HFFc6 (cell line): ENCODE measurements at regions not wholly inside any gene's neighbourhood (a gene's known extent, or its start where the extent isn't known, plus 50 kb on each side); places are given as distances from the start of the nearest gene placed in this dataset.

Source experiments
- DNase-seq: peaks from one replicate; pipeline ENCODE4 v3.0.0-alpha.2; 2018
- H3K27ac Mint-ChIP-seq: 2 replicates; pipeline ENCODE4 v1.8.0; 2020; ENCODE audit warnings: mild to moderate bottlenecking, mixed read lengths
- H3K27me3 Mint-ChIP-seq: 2 replicates; pipeline ENCODE4 v1.8.0; 2021; ENCODE audit warnings: mild to moderate bottlenecking, moderate library complexity, mixed read lengths; ENCODE audit not compliant: insufficient read depth
- H3K36me3 Mint-ChIP-seq: 2 replicates; pipeline ENCODE4 v1.8.0; 2021; ENCODE audit warnings: low read depth, mixed read lengths
- H3K4me1 Mint-ChIP-seq: 2 replicates; pipeline ENCODE4 v1.8.0; 2020; ENCODE audit warnings: low read depth, mixed read lengths
- H3K4me3 Mint-ChIP-seq: 2 replicates; pipeline ENCODE4 v1.8.0; 2020; ENCODE audit warnings: mild to moderate bottlenecking, moderate library complexity, mixed read lengths
- H3K9me3 Mint-ChIP-seq: 2 replicates; pipeline ENCODE4 v1.8.0; 2020; ENCODE audit warnings: mild to moderate bottlenecking, mixed read lengths
- TF ChIP-seq, protein P1 (sequence below): fragments of 200-600 bp; sonication (generic); IDR thresholded peaks from 2 replicates; pipeline ENCODE4 v1.5.0; 2021; ENCODE audit warnings: antibody characterized with exemption, mild to moderate bottlenecking

DNA sequence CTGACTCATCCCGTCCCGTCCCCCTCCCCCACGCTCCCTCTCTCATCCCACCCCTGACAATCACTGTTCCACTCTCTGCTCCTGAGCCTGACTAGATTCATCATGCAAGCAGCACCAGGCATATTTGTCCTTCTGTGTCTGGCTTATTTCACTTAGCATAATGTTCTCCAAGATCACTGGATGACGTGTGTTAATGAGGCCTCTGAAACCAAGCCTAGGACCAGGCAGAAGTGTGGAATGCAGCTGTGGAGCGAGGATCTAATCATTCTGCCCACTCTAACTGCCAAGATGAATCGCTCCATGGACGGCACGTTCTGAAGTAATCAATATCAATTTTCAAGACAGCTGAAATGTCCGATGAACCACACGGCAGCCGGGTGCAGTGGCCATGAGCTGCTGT, 122.4 kb upstream of the ZNF236 start:
- Mint-ChIP-seq H3K4me3 (no peak overlapping the region), H3K4me1 (peaks cover 9% of the 10 kb centered on the region), H3K9me3 (no peaks in the 10 kb centered on the region), H3K27me3 (peaks cover 18% of the 10 kb centered on the region), H3K36me3 (no peaks in the 10 kb centered on the region), H3K27ac (no peak overlapping the region)
- TF ChIP-seq, protein P1, sequence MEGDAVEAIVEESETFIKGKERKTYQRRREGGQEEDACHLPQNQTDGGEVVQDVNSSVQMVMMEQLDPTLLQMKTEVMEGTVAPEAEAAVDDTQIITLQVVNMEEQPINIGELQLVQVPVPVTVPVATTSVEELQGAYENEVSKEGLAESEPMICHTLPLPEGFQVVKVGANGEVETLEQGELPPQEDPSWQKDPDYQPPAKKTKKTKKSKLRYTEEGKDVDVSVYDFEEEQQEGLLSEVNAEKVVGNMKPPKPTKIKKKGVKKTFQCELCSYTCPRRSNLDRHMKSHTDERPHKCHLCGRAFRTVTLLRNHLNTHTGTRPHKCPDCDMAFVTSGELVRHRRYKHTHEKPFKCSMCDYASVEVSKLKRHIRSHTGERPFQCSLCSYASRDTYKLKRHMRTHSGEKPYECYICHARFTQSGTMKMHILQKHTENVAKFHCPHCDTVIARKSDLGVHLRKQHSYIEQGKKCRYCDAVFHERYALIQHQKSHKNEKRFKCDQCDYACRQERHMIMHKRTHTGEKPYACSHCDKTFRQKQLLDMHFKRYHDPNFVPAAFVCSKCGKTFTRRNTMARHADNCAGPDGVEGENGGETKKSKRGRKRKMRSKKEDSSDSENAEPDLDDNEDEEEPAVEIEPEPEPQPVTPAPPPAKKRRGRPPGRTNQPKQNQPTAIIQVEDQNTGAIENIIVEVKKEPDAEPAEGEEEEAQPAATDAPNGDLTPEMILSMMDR, result no peak
- no peak for DNase-seq

DNA sequence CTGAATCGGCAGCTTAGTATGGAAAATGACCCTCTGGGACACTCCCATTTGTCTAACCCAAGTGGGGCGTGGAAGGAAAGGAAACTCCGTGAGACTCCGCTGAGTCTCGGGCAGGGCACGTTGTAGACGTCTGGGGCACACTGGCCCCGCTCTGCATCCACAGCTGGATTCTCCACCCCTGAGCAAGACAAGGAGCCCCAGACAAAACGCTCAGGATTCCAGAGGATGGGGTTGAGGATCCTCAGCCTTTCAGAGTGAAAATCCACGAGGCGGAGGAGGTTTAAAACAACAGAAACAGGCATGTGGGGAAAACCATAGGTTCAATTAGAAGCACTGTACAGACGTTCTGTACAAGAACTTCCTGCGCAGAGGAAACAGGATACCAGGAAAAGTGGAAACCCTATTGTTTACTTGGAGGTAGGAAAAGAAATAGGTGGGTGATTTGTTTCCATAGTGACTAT, 124.9 kb upstream of the ZNF236 start:
- no peaks in the 10 kb centered on the region for H3K36me3 Mint-ChIP-seq
- H3K9me3 Mint-ChIP-seq, result no peaks in the 10 kb centered on the region
- no peak overlapping the region for H3K27ac Mint-ChIP-seq
- H3K4me1 Mint-ChIP-seq, result peaks cover 9% of the 10 kb centered on the region
- no peak for DNase-seq
- peaks cover 22% of the 10 kb centered on the region for H3K27me3 Mint-ChIP-seq
- H3K4me3 Mint-ChIP-seq, result peak overlapping the region; percentile 70; the same call in 1 of the 2 replicates
- TF ChIP-seq, protein P1, result no peak

DNA sequence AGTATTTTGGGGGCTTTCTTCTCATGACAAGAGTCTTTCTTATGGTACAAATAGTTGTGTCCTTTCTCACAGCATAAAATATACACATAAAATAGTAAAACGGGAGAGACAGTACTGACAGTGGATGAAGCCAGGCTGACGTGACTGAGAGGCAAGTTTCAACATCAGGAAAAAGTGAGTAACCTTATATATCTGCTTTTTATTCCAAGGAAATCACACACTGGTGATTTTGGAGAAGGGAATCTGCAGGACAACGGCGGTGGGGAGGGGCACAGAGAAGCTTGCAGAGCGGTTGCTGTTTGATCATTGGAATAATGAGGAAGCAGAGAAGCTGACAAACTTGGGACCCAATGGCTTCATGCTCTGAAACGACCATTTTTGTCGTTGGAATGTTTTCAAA, 130.6 kb upstream of the ZNF236 start:
- no peak overlapping the region for H3K27ac Mint-ChIP-seq
- no peak overlapping the region for H3K4me3 Mint-ChIP-seq
- peaks cover 37% of the 10 kb centered on the region for H3K27me3 Mint-ChIP-seq
- TF ChIP-seq, protein P1, result no peak
- H3K36me3 Mint-ChIP-seq, result no peaks in the 10 kb centered on the region
- peak; percentile 23 for DNase-seq
- peaks cover 7% of the 10 kb centered on the region for H3K4me1 Mint-ChIP-seq
- H3K9me3 Mint-ChIP-seq, result no peaks in the 10 kb centered on the region

DNA sequence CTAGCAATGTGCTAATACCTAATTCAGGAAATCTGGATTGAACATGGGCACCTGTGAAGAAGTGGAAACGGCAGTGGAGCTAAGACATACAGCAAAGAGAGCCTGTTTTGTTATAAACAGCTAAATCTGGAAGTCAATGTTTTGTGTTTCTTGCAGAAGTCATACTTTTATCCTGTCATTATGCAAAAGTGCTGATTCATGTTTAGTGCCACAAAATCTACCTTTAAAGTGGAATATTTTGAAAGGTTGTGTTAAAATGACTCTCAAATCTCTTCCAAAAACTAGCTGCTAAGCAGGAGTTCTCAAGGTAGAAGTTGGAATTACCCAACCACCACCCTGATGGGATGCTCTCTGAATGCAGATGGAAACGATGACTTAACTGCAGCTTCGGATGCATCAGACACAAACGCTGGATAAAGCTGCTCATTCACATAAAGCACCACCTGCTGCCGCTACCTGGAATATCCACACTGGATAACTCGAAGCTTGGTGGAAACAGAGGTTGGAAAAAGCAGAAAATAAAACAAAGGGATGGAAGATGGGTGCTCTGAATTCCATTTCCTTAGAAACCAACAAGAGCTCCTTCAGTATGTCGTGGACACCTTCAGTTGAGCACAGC, 132.6 kb upstream of the ZNF236 start:
- peaks cover 40% of the 10 kb centered on the region for H3K27me3 Mint-ChIP-seq
- H3K36me3 Mint-ChIP-seq, result no peaks in the 10 kb centered on the region
- DNase-seq, result no peak
- H3K27ac Mint-ChIP-seq, result no peak overlapping the region
- H3K4me3 Mint-ChIP-seq, result no peak overlapping the region
- H3K4me1 Mint-ChIP-seq, result peaks cover 12% of the 10 kb centered on the region
- H3K9me3 Mint-ChIP-seq, result no peaks in the 10 kb centered on the region
- TF ChIP-seq, protein P1, result peak; percentile 15; the same call in 1 of the 2 replicates

DNA sequence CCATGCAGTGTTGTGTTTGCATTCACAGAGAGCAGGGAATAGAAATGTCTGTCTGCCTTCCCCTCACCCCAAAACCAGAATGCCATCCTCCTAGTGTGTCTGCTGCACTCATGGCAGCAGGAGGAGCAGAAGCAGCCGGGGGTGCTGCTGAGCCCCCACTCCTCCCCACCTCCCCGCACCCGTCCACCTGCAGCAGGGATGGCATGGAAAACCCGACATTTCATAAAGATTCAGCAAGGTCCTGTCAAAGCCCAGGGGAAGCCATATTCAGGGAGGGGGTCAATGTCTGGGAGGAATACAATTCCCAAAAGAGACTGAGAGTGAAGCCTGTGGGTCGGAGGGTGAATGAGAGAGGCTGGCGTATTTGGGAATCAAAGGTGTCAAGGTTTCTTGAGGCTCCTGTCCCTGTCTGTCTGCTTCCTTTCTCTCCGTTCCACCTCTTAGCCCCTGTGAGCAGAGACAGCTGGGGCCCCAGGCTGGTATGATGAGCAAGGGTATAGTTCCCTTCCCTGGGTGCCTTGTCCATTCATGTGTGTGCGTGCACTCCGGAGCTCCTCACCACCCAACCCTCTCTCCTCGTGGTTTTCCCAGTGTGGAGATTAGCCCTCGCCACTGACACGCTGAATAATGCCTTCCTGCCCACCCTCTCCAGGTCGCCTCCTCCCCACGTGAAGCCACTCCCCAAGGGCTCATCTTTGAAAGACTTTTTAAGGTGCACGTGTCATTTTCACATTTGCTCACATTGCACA, 133.5 kb upstream of the ZNF236 start:
- no peak overlapping the region for H3K27ac Mint-ChIP-seq
- H3K9me3 Mint-ChIP-seq, result no peaks in the 10 kb centered on the region
- peaks cover 12% of the 10 kb centered on the region for H3K4me1 Mint-ChIP-seq
- H3K27me3 Mint-ChIP-seq, result peaks cover 42% of the 10 kb centered on the region
- DNase-seq, result no peak
- H3K4me3 Mint-ChIP-seq, result no peak overlapping the region
- TF ChIP-seq, protein P1, result no peak
- H3K36me3 Mint-ChIP-seq, result no peaks in the 10 kb centered on the region
